ENCODE measurements at regions not wholly inside any gene's neighbourhood (a gene's known extent, or its start where the extent isn't known, plus 50 kb on each side); places are given as distances from the start of the nearest gene placed in this dataset.
"Not testable (repeated sequence)": the region's sequence is repeated elsewhere in the genome, so short reads cannot be mapped to it uniquely, and the experiment has no call there.

GRCh38 chr15:77895742-77896141 lies 181.8 kb downstream of the TBC1D2B start:
- no peak for DNase-seq (ENCODE audit: low read depth)
- no peak for TF ChIP-seq CTCF (IDR thresholded peaks at IDR 0.05; ENCODE audit: insufficient read depth, low read depth, low read length, missing control alignments)
- H3K4me3 ChIP-seq (ENCODE audit: low read length): no peak overlapping the region

DNA sequence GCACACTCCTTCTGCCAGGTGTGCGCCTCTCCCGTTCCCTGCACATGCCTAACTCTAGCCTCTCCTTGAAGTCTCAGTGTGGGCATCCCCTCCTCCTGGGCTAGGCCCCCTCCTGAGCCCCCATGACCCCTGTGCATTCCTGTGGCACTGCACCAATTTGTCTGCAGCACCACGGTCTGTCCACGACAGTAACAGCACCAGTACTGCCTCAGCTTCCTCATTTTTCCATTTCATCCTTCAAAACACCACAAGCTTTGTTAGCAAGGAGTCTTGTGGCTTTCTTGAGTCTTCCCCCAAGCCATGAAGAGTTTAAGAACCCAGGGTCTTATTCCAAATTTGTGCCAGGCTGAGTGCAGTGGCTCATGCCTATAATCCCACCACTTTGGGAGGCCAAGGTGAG lies 182.4 kb downstream of the TBC1D2B start:
- DNase-seq (ENCODE audit: low read depth); H3K4me3 ChIP-seq (ENCODE audit: low read length): not testable (repeated sequence)

DNA sequence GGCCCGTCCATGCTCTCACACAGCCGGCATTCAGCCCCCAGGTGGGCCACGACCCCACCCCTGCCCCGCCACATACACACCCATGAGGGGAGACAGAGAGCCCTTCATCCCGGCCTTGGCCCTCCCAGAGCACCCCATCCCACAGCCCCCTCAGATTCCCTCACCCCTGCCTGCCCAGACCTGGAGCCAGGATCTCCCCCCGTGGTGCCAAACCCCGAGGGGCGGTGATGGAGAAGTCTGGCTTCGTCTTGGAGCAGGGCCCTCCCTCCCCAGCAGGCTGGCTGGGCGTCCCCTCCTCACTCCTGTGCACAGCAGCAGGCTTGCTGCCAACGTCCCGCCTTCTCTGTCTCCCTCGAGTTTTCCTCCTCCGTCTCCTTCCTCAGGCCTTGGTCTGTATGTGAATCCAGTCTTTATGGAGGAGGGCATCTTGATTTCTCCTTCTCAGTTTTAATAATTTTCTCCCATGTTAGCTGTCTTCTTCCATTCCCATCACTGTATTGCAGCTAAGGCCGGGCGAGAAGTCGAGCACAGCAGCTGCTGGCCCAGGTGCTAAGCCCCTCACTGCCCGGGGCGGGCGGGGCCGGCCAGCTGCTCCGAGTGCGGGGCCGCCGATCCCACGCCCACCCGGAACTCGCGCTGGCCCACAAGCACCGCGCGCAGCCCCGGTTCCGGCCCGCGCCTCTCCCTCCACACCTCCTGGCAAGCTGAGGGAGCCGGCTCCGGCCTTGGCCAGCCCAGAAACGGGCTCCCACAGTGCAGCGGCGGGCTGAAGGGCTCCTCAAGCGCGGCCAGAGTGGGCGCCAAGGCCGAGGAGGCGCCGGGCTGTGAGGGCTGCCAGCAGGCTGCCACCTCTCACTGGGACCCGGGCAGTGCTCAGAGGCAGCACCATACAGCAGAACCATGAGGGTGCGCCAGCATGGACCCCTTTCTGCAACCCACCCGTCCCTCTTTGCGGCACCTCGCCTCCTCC lies 183.6 kb downstream of the TBC1D2B start:
- DNase-seq (ENCODE audit: low read depth); H3K4me3 ChIP-seq (ENCODE audit: low read length): not testable (repeated sequence)

DNA sequence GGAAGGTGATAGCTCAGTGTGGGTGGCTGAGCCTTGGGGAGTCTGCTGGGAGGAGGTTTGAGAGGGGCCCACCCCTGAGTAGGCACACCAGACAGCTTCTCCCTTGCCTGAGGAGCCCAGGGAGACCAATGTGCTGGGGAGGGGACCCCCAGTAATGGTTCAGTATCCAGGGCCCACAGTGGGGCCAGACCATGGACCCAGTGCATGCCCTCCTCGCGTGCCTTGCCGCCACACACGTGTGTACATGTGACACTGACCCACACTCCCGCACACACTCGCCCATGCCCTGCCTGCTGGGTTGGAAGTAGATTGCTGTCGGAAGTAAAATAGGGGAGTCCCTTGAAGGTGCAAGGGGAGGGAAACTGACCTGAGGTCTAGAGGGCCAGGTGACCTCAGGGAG lies 184.3 kb downstream of the TBC1D2B start:
- not testable (repeated sequence) for H3K4me3 ChIP-seq (ENCODE audit: low read length); DNase-seq (ENCODE audit: low read depth)

GRCh38 chr15:77892335-77892734 lies 185.2 kb downstream of the TBC1D2B start:
- DNase-seq (ENCODE audit: low read depth): no peak
- TF ChIP-seq CTCF (IDR thresholded peaks at IDR 0.05; ENCODE audit: insufficient read depth, low read depth, low read length, missing control alignments): no peak
- no peak overlapping the region for H3K4me3 ChIP-seq (ENCODE audit: low read length)

GRCh38 chr15:77891862-77892261 lies 185.6 kb downstream of the TBC1D2B start:
- not testable (repeated sequence) for DNase-seq (ENCODE audit: low read depth); H3K4me3 ChIP-seq (ENCODE audit: low read length)

DNA sequence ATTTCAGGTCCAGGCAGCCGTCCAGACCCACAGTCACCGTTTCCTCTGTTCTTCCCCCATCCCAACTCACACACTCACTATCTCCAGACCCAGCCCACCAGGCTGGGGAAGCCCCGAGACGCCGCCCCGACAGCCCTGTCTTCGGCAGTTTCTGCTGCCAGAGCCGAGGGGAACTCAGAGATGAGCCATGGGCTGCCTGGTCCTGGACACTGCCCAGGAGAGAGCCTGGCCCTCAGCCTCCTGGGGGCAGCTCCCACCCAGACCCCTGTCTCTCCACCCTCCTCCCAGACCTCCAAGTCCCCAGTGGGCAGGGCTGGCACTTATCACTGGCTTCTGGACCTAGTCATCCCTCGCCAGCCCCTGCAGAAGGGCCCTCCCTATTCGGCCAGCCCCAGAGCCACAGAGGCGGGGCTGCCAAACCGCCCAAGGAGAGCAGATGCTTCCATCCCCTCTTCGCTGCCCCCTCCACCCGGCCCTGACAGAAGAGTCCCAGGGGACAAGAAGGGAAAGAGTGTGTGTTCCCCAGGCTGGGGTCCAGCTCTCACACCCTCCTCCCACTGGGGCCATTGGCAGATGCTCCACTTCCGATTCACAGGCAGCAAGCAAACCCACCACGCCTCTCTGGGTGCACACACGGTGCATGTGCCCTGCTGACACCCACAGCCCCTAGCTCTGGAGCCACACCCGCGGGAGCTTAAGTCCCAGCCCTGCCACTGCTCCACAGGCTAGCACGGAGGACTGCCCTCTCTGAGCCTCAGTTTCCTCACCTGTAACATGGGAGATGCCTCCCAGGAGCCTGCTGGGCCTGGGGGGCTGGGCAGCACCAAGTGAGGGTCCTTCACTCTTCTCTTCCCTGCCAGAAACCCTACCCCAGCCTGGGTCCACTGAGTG lies 186.4 kb downstream of the TBC1D2B start:
- H3K4me3 ChIP-seq (ENCODE audit: low read length); DNase-seq (ENCODE audit: low read depth): not testable (repeated sequence)

- not testable (repeated sequence) for H3K4me3 ChIP-seq (ENCODE audit: low read length); DNase-seq (ENCODE audit: low read depth)
These were observed 187.4 kb downstream of the TBC1D2B start for GRCh38 chr15:77889828-77890725.

DNA sequence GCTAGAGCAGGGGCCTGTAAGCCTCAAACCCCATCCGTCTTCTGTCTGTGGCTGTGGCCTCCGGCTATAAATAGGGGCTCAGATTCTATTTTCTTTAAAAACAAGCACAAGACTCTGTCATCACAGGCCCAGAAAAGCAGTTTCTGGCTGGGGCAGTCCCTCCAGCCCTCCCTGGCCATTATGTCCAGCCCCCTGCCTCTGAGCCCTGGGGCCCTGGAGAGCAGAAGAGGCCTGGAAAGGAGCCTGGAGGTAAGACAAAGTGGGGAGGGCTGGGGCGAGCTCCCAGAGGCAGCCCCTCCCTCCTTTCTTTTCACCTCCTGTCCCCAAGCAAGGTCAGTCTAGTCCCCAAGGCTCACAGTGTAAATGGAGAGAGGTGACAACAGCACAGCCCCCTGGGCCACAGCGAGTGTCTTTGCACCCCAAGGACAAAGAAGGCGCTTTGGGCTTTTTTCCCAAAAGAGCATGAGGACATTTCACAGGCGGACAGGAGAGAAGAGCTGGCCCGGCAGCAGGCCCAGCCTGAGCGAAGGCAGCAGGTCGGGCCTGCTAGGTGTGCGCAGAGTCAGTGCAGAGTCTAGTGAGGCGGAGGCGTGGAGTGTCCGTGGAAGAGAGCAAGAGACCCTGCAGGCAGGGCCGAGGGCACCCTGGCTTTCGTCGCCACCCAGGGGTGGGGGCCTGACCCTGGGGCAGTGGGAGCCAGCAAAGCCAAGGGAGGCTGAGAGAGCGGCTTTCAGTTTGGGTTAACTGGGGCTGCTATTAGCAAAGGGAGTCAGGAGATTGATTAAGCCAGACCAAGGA lies 188.3 kb downstream of the TBC1D2B start:
- no peak for DNase-seq (ENCODE audit: low read depth)
- TF ChIP-seq CTCF (IDR thresholded peaks at IDR 0.05; ENCODE audit: insufficient read depth, low read depth, low read length, missing control alignments): no peak
- H3K4me3 ChIP-seq (ENCODE audit: low read length): no peak overlapping the region

- not testable (repeated sequence) for H3K4me3 ChIP-seq (ENCODE audit: low read length); DNase-seq (ENCODE audit: low read depth)
These were observed 189.7 kb downstream of the TBC1D2B start for GRCh38 chr15:77887563-77888429.

All from epithelial cell of esophagus (primary cell).